Limb (tissue), 2 donors: ENCODE measurements at regions not wholly inside any gene's neighbourhood (a gene's known extent, or its start where the extent isn't known, plus 50 kb on each side); places are given as distances from the start of the nearest gene placed in this dataset.
"Not testable (repeated sequence)": the region's sequence is repeated elsewhere in the genome, so short reads cannot be mapped to it uniquely, and the experiment has no call there.

Experiments used
- DNase-seq, 2 donors: peaks; one replicate each; pipeline ENCODE4 v3.0.0-alpha.2; 2016; ENCODE audit errors: extremely low spot score in 2 of 2

GRCh38 chr5:174482607-174483024 lies 241.8 kb upstream of the MSX2 start:
- no peak for DNase-seq

- DNase-seq = no peak
These were observed 241.0 kb upstream of the MSX2 start for GRCh38 chr5:174483411-174483810.

- DNase-seq = no peak
These were observed 235.2 kb upstream of the MSX2 start for GRCh38 chr5:174489215-174489614.

GRCh38 chr5:174489920-174490597 lies 234.3 kb upstream of the MSX2 start:
- no peak for DNase-seq

- DNase-seq = no peak
These were observed 233.7 kb upstream of the MSX2 start for GRCh38 chr5:174490728-174491127.

- DNase-seq = no peak
These were observed 233.1 kb upstream of the MSX2 start for GRCh38 chr5:174491265-174491664.

GRCh38 chr5:174491761-174492350 lies 232.5 kb upstream of the MSX2 start:
- no peak for DNase-seq

GRCh38 chr5:174493530-174493929 lies 230.9 kb upstream of the MSX2 start:
- no peak for DNase-seq

- not testable (repeated sequence) for DNase-seq
These were observed 226.4 kb upstream of the MSX2 start for GRCh38 chr5:174497939-174498338.

GRCh38 chr5:174498575-174498974 lies 225.8 kb upstream of the MSX2 start:
- not testable (repeated sequence) for DNase-seq

GRCh38 chr5:174500636-174501035 lies 223.7 kb upstream of the MSX2 start:
- DNase-seq = no peak

- DNase-seq = no peak
These were observed 222.8 kb upstream of the MSX2 start for GRCh38 chr5:174501461-174502069.

- no peak for DNase-seq
These were observed 221.3 kb upstream of the MSX2 start for GRCh38 chr5:174503086-174503460.

GRCh38 chr5:174503461-174504265 lies 220.7 kb upstream of the MSX2 start:
- DNase-seq = no peak

GRCh38 chr5:174504266-174504726 lies 220.1 kb upstream of the MSX2 start:
- no peak for DNase-seq

GRCh38 chr5:174505621-174506020 lies 218.8 kb upstream of the MSX2 start:
- DNase-seq = no peak

GRCh38 chr5:174510782-174511453 lies 213.5 kb upstream of the MSX2 start:
- DNase-seq = not testable (repeated sequence)

GRCh38 chr5:174511714-174512253 lies 212.6 kb upstream of the MSX2 start:
- DNase-seq = no peak

- DNase-seq = no peak
These were observed 210.1 kb upstream of the MSX2 start for GRCh38 chr5:174514325-174514724.

- peak in 1 of 2 donors; percentile 68 for DNase-seq
These were observed 209.4 kb upstream of the MSX2 start for GRCh38 chr5:174514983-174515394.

- DNase-seq = no peak
These were observed 207.6 kb upstream of the MSX2 start for GRCh38 chr5:174516741-174517140.
